ENCODE measurements at regions not wholly inside any gene's neighbourhood (a gene's known extent, or its start where the extent isn't known, plus 50 kb on each side); places are given as distances from the start of the nearest gene placed in this dataset.

- no peak overlapping the region for H3K27ac ChIP-seq (ENCODE audit: insufficient read depth in 1 of 2, low read depth in 1 of 2, low read length in 2 of 2, poor library complexity in 1 of 2, severe bottlenecking in 2 of 2)
- no peak overlapping the region for H3K4me3 ChIP-seq (ENCODE audit: control insufficient read depth in 1 of 7, extremely low read depth in 1 of 7, insufficient read depth in 4 of 7, low read depth in 2 of 7, low read length in 6 of 7)
- H3K36me3 ChIP-seq (ENCODE audit: control insufficient read depth in 4 of 4, insufficient read depth in 4 of 4, low read length in 3 of 4), result no peaks in the 10 kb centered on the region
- DNase-seq, result no peak
- CTCF ChIA-PET, result interaction anchor here (1.6 kb wide), 1 partner anchor 11 kb away, joined by 4 read pairs; no protein-coding TSS in a partner anchor
- no peaks in the 10 kb centered on the region for H3K9me3 ChIP-seq (ENCODE audit: control extremely low read depth in 1 of 5, control insufficient read depth in 4 of 5, insufficient read depth in 2 of 5, low read depth in 1 of 5, low read length in 4 of 5)
- H3K27me3 ChIP-seq (replicated peaks in 2 of 5; ENCODE audit: control insufficient read depth in 4 of 5, insufficient read depth in 5 of 5, low read length in 4 of 5), result peaks cover 0 to 14% (median 0%) of the 10 kb centered on the region in 5 experiments
- WGBS (ENCODE audit: insufficient coverage), result 100% methylated on average over 1 of the region's 2 CpGs
- H3K4me1 ChIP-seq (ENCODE audit: control extremely low read depth in 1 of 4, control insufficient read depth in 4 of 4, insufficient read depth in 4 of 4, low read length in 3 of 4), result peaks cover 0 to 20% (median 9%) of the 10 kb centered on the region in 4 experiments
- POLR2A ChIA-PET, result no interaction called here
Measured at GRCh38 chr18:7414459-7414858, 152.7 kb upstream of the PTPRM start.

GRCh38 chr18:7415081-7415894 is 151.8 kb upstream of the PTPRM start:
- peaks cover 0 to 20% (median 11%) of the 10 kb centered on the region in 4 experiments for H3K4me1 ChIP-seq (ENCODE audit: control extremely low read depth in 1 of 4, control insufficient read depth in 4 of 4, insufficient read depth in 4 of 4, low read length in 3 of 4)
- no peak overlapping the region for H3K27ac ChIP-seq (ENCODE audit: insufficient read depth in 1 of 2, low read depth in 1 of 2, low read length in 2 of 2, poor library complexity in 1 of 2, severe bottlenecking in 2 of 2)
- WGBS (ENCODE audit: insufficient coverage), result 84% methylated on average over 4 of the region's 8 CpGs
- H3K4me3 ChIP-seq (ENCODE audit: control insufficient read depth in 1 of 7, extremely low read depth in 1 of 7, insufficient read depth in 4 of 7, low read depth in 2 of 7, low read length in 6 of 7), result no peak overlapping the region
- CTCF ChIA-PET, result interaction anchor here (1.6 kb wide), 1 partner anchor 10 kb away, joined by 4 read pairs; no protein-coding TSS in a partner anchor
- H3K27me3 ChIP-seq (replicated peaks in 2 of 5; ENCODE audit: control insufficient read depth in 4 of 5, insufficient read depth in 5 of 5, low read length in 4 of 5), result peaks cover 0 to 14% (median 0%) of the 10 kb centered on the region in 5 experiments
- POLR2A ChIA-PET, result no interaction called here
- peak in 2 of 3 donors; percentile 51 to 79 for DNase-seq
- no peaks in the 10 kb centered on the region for H3K9me3 ChIP-seq (ENCODE audit: control extremely low read depth in 1 of 5, control insufficient read depth in 4 of 5, insufficient read depth in 2 of 5, low read depth in 1 of 5, low read length in 4 of 5)
- no peaks in the 10 kb centered on the region for H3K36me3 ChIP-seq (ENCODE audit: control insufficient read depth in 4 of 4, insufficient read depth in 4 of 4, low read length in 3 of 4)

GRCh38 chr18:7417727-7418126 is 149.4 kb upstream of the PTPRM start:
- DNase-seq, result no peak
- H3K4me1 ChIP-seq (ENCODE audit: control extremely low read depth in 1 of 4, control insufficient read depth in 4 of 4, insufficient read depth in 4 of 4, low read length in 3 of 4), result peaks cover 0 to 20% (median 11%) of the 10 kb centered on the region in 4 experiments
- H3K27ac ChIP-seq (ENCODE audit: insufficient read depth in 1 of 2, low read depth in 1 of 2, low read length in 2 of 2, poor library complexity in 1 of 2, severe bottlenecking in 2 of 2), result no peak overlapping the region
- H3K9me3 ChIP-seq (ENCODE audit: control extremely low read depth in 1 of 5, control insufficient read depth in 4 of 5, insufficient read depth in 2 of 5, low read depth in 1 of 5, low read length in 4 of 5), result no peaks in the 10 kb centered on the region
- no peaks in the 10 kb centered on the region for H3K36me3 ChIP-seq (ENCODE audit: control insufficient read depth in 4 of 4, insufficient read depth in 4 of 4, low read length in 3 of 4)
- POLR2A ChIA-PET, result no interaction called here
- no peak overlapping the region for H3K4me3 ChIP-seq (ENCODE audit: control insufficient read depth in 1 of 7, extremely low read depth in 1 of 7, insufficient read depth in 4 of 7, low read depth in 2 of 7, low read length in 6 of 7)
- CTCF ChIA-PET, result no interaction called here
- 87% methylated on average over 4 of the region's 4 CpGs for WGBS (ENCODE audit: insufficient coverage)
- peaks cover 0 to 18% (median 0%) of the 10 kb centered on the region in 5 experiments for H3K27me3 ChIP-seq (replicated peaks in 2 of 5; ENCODE audit: control insufficient read depth in 4 of 5, insufficient read depth in 5 of 5, low read length in 4 of 5)

- Histone ChIP-seq H3K9me3 (ENCODE audit: control extremely low read depth in 1 of 5, control insufficient read depth in 4 of 5, insufficient read depth in 2 of 5, low read depth in 1 of 5, low read length in 4 of 5) (no peaks in the 10 kb centered on the region), H3K4me1 (ENCODE audit: control extremely low read depth in 1 of 4, control insufficient read depth in 4 of 4, insufficient read depth in 4 of 4, low read length in 3 of 4) (peaks cover 0 to 2% (median 0%) of the 10 kb centered on the region in 4 experiments), H3K27ac (ENCODE audit: insufficient read depth in 1 of 2, low read depth in 1 of 2, low read length in 2 of 2, poor library complexity in 1 of 2, severe bottlenecking in 2 of 2) (no peak overlapping the region), H3K4me3 (ENCODE audit: control insufficient read depth in 1 of 7, extremely low read depth in 1 of 7, insufficient read depth in 4 of 7, low read depth in 2 of 7, low read length in 6 of 7) (no peak overlapping the region), H3K27me3 (replicated peaks in 2 of 5; ENCODE audit: control insufficient read depth in 4 of 5, insufficient read depth in 5 of 5, low read length in 4 of 5) (no peaks in the 10 kb centered on the region), H3K36me3 (ENCODE audit: control insufficient read depth in 4 of 4, insufficient read depth in 4 of 4, low read length in 3 of 4) (no peaks in the 10 kb centered on the region)
- POLR2A ChIA-PET, result no interaction called here
- CTCF ChIA-PET, result no interaction called here
- no peak for DNase-seq
- WGBS (ENCODE audit: insufficient coverage), result 97% methylated on average over 3 of the region's 3 CpGs
Measured at GRCh38 chr18:7429831-7430230, 137.3 kb upstream of the PTPRM start.

GRCh38 chr18:7436166-7436565 is 130.9 kb upstream of the PTPRM start:
- Histone ChIP-seq H3K27ac (ENCODE audit: insufficient read depth in 1 of 2, low read depth in 1 of 2, low read length in 2 of 2, poor library complexity in 1 of 2, severe bottlenecking in 2 of 2) (peak overlapping the region in 1 of 2 experiments; percentile 17), H3K9me3 (ENCODE audit: control extremely low read depth in 1 of 5, control insufficient read depth in 4 of 5, insufficient read depth in 2 of 5, low read depth in 1 of 5, low read length in 4 of 5) (no peaks in the 10 kb centered on the region), H3K36me3 (ENCODE audit: control insufficient read depth in 4 of 4, insufficient read depth in 4 of 4, low read length in 3 of 4) (no peaks in the 10 kb centered on the region), H3K4me1 (ENCODE audit: control extremely low read depth in 1 of 4, control insufficient read depth in 4 of 4, insufficient read depth in 4 of 4, low read length in 3 of 4) (peaks cover 0 to 31% (median 12%) of the 10 kb centered on the region in 4 experiments), H3K27me3 (replicated peaks in 2 of 5; ENCODE audit: control insufficient read depth in 4 of 5, insufficient read depth in 5 of 5, low read length in 4 of 5) (no peaks in the 10 kb centered on the region), H3K4me3 (ENCODE audit: control insufficient read depth in 1 of 7, extremely low read depth in 1 of 7, insufficient read depth in 4 of 7, low read depth in 2 of 7, low read length in 6 of 7) (peak overlapping the region in 2 of 7 experiments; percentile 27 to 36)
- WGBS (ENCODE audit: insufficient coverage), result no CpG with 5 or more reads among the region's 2 CpGs
- peak; percentile 44 to 84 (median 80) for DNase-seq
- POLR2A ChIA-PET, result interaction anchor here (0.7 to 0.9 kb wide), 2 partner anchors 57 to 64 kb away, joined by 3 to 4 read pairs; no protein-coding TSS in a partner anchor
- CTCF ChIA-PET, result interaction anchor here (0.8 kb wide), 2 partner anchors 16 to 69 kb away, joined by 3 to 4 read pairs; no protein-coding TSS in a partner anchor

- Histone ChIP-seq H3K27ac (ENCODE audit: insufficient read depth in 1 of 2, low read depth in 1 of 2, low read length in 2 of 2, poor library complexity in 1 of 2, severe bottlenecking in 2 of 2) (no peak overlapping the region), H3K27me3 (replicated peaks in 2 of 5; ENCODE audit: control insufficient read depth in 4 of 5, insufficient read depth in 5 of 5, low read length in 4 of 5) (no peaks in the 10 kb centered on the region), H3K4me3 (ENCODE audit: control insufficient read depth in 1 of 7, extremely low read depth in 1 of 7, insufficient read depth in 4 of 7, low read depth in 2 of 7, low read length in 6 of 7) (no peak overlapping the region), H3K36me3 (ENCODE audit: control insufficient read depth in 4 of 4, insufficient read depth in 4 of 4, low read length in 3 of 4) (no peaks in the 10 kb centered on the region), H3K4me1 (ENCODE audit: control extremely low read depth in 1 of 4, control insufficient read depth in 4 of 4, insufficient read depth in 4 of 4, low read length in 3 of 4) (peaks cover 2 to 32% (median 12%) of the 10 kb centered on the region in 4 experiments), H3K9me3 (ENCODE audit: control extremely low read depth in 1 of 5, control insufficient read depth in 4 of 5, insufficient read depth in 2 of 5, low read depth in 1 of 5, low read length in 4 of 5) (no peaks in the 10 kb centered on the region)
- ChIA-PET POLR2A (no interaction called here), CTCF (interaction anchor here (1.6 to 1.9 kb wide), 2 partner anchors 13 to 14 kb away, joined by 4 to 7 read pairs; no protein-coding TSS in a partner anchor)
- DNase-seq, result no peak
- WGBS (ENCODE audit: insufficient coverage), result 100% methylated on average over 1 of the region's 7 CpGs
Measured at GRCh38 chr18:7437870-7438269, 129.2 kb upstream of the PTPRM start.

- POLR2A ChIA-PET, result no interaction called here
Measured at GRCh38 chr18:7438646-7439045, 128.5 kb upstream of the PTPRM start.

More at GRCh38 chr18:7438646-7439045, 128.5 kb upstream of the PTPRM start:
- Histone ChIP-seq H3K27me3 (replicated peaks in 2 of 5; ENCODE audit: control insufficient read depth in 4 of 5, insufficient read depth in 5 of 5, low read length in 4 of 5) (no peaks in the 10 kb centered on the region), H3K4me3 (ENCODE audit: control insufficient read depth in 1 of 7, extremely low read depth in 1 of 7, insufficient read depth in 4 of 7, low read depth in 2 of 7, low read length in 6 of 7) (no peak overlapping the region), H3K36me3 (ENCODE audit: control insufficient read depth in 4 of 4, insufficient read depth in 4 of 4, low read length in 3 of 4) (no peaks in the 10 kb centered on the region), H3K4me1 (ENCODE audit: control extremely low read depth in 1 of 4, control insufficient read depth in 4 of 4, insufficient read depth in 4 of 4, low read length in 3 of 4) (peaks cover 2 to 32% (median 12%) of the 10 kb centered on the region in 4 experiments), H3K27ac (ENCODE audit: insufficient read depth in 1 of 2, low read depth in 1 of 2, low read length in 2 of 2, poor library complexity in 1 of 2, severe bottlenecking in 2 of 2) (no peak overlapping the region), H3K9me3 (ENCODE audit: control extremely low read depth in 1 of 5, control insufficient read depth in 4 of 5, insufficient read depth in 2 of 5, low read depth in 1 of 5, low read length in 4 of 5) (no peaks in the 10 kb centered on the region)
- WGBS (ENCODE audit: insufficient coverage), result 100% methylated on average over 2 of the region's 2 CpGs
- no peak for DNase-seq
- CTCF ChIA-PET, result interaction anchor here (1.6 to 1.9 kb wide), 2 partner anchors 12 to 13 kb away, joined by 4 to 7 read pairs; no protein-coding TSS in a partner anchor
